ENCODE measurements at regions not wholly inside any gene's neighbourhood (a gene's known extent, or its start where the extent isn't known, plus 50 kb on each side); places are given as distances from the start of the nearest gene placed in this dataset.

DNA sequence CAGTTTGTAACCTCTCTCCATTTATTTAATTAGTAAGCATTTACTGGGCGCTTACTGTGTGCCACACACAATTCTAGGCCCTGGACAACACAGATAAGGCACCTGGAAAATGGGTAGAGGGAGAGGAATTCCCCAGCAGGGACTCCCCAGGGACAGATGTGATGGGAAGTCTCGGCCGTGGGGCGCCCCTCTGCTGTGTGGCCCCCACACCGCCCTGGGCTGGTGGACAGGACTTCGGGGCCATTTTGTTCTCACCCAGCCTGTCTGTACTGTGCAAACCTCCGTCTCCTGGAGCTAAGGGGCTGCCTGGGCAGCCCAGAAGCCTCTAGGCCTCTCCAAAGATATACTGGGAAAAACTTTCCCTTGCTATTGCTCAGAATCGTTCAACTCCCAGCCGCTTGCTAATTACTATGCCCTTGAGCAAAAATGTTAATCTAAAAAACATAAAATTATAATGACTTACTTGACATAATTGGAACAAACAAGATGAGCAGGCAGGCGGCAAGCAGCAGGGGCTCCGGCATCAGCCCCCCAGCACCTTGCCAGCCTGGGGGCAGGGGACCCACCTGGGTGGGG, 64.4 kb upstream of the NCOR2 start:
- TF ChIP-seq, protein P1, sequence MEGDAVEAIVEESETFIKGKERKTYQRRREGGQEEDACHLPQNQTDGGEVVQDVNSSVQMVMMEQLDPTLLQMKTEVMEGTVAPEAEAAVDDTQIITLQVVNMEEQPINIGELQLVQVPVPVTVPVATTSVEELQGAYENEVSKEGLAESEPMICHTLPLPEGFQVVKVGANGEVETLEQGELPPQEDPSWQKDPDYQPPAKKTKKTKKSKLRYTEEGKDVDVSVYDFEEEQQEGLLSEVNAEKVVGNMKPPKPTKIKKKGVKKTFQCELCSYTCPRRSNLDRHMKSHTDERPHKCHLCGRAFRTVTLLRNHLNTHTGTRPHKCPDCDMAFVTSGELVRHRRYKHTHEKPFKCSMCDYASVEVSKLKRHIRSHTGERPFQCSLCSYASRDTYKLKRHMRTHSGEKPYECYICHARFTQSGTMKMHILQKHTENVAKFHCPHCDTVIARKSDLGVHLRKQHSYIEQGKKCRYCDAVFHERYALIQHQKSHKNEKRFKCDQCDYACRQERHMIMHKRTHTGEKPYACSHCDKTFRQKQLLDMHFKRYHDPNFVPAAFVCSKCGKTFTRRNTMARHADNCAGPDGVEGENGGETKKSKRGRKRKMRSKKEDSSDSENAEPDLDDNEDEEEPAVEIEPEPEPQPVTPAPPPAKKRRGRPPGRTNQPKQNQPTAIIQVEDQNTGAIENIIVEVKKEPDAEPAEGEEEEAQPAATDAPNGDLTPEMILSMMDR (IDR thresholded peaks at IDR 0.05; ENCODE audit: poor library complexity): no peak
- TF ChIP-seq EZH2phosphoT487 (IDR thresholded peaks at IDR 0.05; ENCODE audit: low read depth, severe bottlenecking, unreplicated experiment) (no peak), EZH2 (IDR thresholded peaks at IDR 0.05; ENCODE audit: borderline replicate concordance) (no peak)

All from hepatocyte (in vitro differentiated cells).